ENCODE measurements at regions not wholly inside any gene's neighbourhood (a gene's known extent, or its start where the extent isn't known, plus 50 kb on each side); places are given as distances from the start of the nearest gene placed in this dataset.
"Not testable (repeated sequence)": the region's sequence is repeated elsewhere in the genome, so short reads cannot be mapped to it uniquely, and the experiment has no call there.

DNA sequence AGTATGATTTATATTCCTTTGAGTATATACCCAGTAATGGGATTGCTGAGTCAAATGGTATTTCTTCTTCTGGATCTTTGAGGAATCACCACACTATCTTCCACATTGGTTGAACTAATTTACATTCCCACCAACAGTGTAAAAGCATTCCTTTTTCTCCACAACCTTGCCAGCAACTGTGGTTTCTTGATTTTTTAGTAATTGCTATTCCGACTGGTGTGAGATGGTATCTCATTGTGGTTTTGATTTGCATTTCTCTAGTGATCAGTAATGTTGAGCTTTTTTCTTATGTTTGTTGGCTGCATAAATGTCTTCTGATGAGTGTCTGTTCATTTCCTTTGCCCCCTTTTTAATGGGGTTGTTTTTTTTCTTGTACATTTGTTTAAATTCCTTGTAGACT, 228.3 kb downstream of the BTBD3 start:
- TF ChIP-seq, protein P1, sequence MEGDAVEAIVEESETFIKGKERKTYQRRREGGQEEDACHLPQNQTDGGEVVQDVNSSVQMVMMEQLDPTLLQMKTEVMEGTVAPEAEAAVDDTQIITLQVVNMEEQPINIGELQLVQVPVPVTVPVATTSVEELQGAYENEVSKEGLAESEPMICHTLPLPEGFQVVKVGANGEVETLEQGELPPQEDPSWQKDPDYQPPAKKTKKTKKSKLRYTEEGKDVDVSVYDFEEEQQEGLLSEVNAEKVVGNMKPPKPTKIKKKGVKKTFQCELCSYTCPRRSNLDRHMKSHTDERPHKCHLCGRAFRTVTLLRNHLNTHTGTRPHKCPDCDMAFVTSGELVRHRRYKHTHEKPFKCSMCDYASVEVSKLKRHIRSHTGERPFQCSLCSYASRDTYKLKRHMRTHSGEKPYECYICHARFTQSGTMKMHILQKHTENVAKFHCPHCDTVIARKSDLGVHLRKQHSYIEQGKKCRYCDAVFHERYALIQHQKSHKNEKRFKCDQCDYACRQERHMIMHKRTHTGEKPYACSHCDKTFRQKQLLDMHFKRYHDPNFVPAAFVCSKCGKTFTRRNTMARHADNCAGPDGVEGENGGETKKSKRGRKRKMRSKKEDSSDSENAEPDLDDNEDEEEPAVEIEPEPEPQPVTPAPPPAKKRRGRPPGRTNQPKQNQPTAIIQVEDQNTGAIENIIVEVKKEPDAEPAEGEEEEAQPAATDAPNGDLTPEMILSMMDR (IDR thresholded peaks at IDR 0.05): not testable (repeated sequence)
- TF ChIP-seq POLR2A (IDR thresholded peaks at IDR 0.05): not testable (repeated sequence)
